Activated CD8-positive, alpha-beta T cell treated with anti-CD3 and anti-CD28 coated beads for 36 hours (primary cell): ENCODE measurements at regions not wholly inside any gene's neighbourhood (a gene's known extent, or its start where the extent isn't known, plus 50 kb on each side); places are given as distances from the start of the nearest gene placed in this dataset.

Source experiments
- ATAC-seq: fragments of 200-7000 bp; cut with Tn5 transposase; one replicate; pipeline ENCODE4 v1.10.0; 2021; ENCODE audit warnings: mild to moderate bottlenecking, moderate library complexity
- CTCF ChIA-PET: fragments of 350-600 bp; sonication (Branson Sonifier 250); formaldehyde crosslinking; loops from one replicate; lab custom pipeline; 2021; ENCODE audit warnings: antibody characterized with exemption; lab: Charles Lee
- POLR2A ChIA-PET: fragments of 350-600 bp; sonication (Branson Sonifier 250); formaldehyde crosslinking; loops from one replicate; lab custom pipeline; 2021; ENCODE audit warnings: antibody characterized with exemption; lab: Charles Lee
- DNase-seq: peaks from one replicate; pipeline ENCODE4 v3.0.0-alpha.2; 2020
- H3K27ac Mint-ChIP-seq: one replicate; pipeline ENCODE4 v1.8.0; 2021; ENCODE audit warnings: mild to moderate bottlenecking, mixed read lengths
- H3K27me3 Mint-ChIP-seq: one replicate; pipeline ENCODE4 v1.8.0; 2021; ENCODE audit warnings: mixed read lengths
- H3K36me3 Mint-ChIP-seq: one replicate; pipeline ENCODE4 v1.8.0; 2021; ENCODE audit warnings: low read depth, mixed read lengths
- H3K4me1 Mint-ChIP-seq: one replicate; pipeline ENCODE4 v1.8.0; 2021; ENCODE audit warnings: low read depth, mixed read lengths
- H3K4me3 Mint-ChIP-seq: one replicate; pipeline ENCODE4 v1.8.0; 2021; ENCODE audit warnings: mild to moderate bottlenecking, moderate library complexity, mixed read lengths
- H3K9me3 Mint-ChIP-seq: one replicate; pipeline ENCODE4 v1.8.0; 2021; ENCODE audit warnings: mixed read lengths
- CTCF ChIP-seq: fragments of 200-600 bp; IDR thresholded peaks from one replicate; pipeline ENCODE4 v1.8.0; 2022; ENCODE audit warnings: antibody characterized with exemption, mild to moderate bottlenecking
- intact Hi-C: fragments of 100-400 bp; cut with micrococcal nuclease; formaldehyde crosslinking; loops from one replicate; pipeline ENCODE4 v1.10.0; 2022

GRCh38 chr13:22618002-22618401 lies 562.8 kb upstream of the SGCG start:
- H3K36me3 Mint-ChIP-seq: no peaks in the 10 kb centered on the region
- TF ChIP-seq CTCF: no peak
- H3K27ac Mint-ChIP-seq: no peak overlapping the region
- ChIA-PET CTCF (no interaction called here), POLR2A (no interaction called here)
- intact Hi-C loops: no loop called here
- no peak for DNase-seq
- no peak for ATAC-seq
- peaks cover 9% of the 10 kb centered on the region for H3K9me3 Mint-ChIP-seq
- H3K4me3 Mint-ChIP-seq: no peak overlapping the region
- H3K4me1 Mint-ChIP-seq: no peaks in the 10 kb centered on the region
- no peaks in the 10 kb centered on the region for H3K27me3 Mint-ChIP-seq

GRCh38 chr13:22625691-22626090 lies 555.1 kb upstream of the SGCG start:
- no peak overlapping the region for H3K27ac Mint-ChIP-seq
- intact Hi-C loops: no loop called here
- CTCF ChIA-PET: no interaction called here
- H3K27me3 Mint-ChIP-seq: no peaks in the 10 kb centered on the region
- TF ChIP-seq CTCF: no peak
- ATAC-seq (no peak), DNase-seq (no peak)
- H3K4me3 Mint-ChIP-seq: no peak overlapping the region
- H3K36me3 Mint-ChIP-seq: no peaks in the 10 kb centered on the region
- H3K9me3 Mint-ChIP-seq: peaks cover 8% of the 10 kb centered on the region
- POLR2A ChIA-PET: no interaction called here
- H3K4me1 Mint-ChIP-seq: no peaks in the 10 kb centered on the region

- ChIA-PET POLR2A (no interaction called here), CTCF (no interaction called here)
- ATAC-seq (no peak), DNase-seq (no peak)
- Mint-ChIP-seq H3K27me3 (no peaks in the 10 kb centered on the region), H3K4me1 (no peaks in the 10 kb centered on the region), H3K4me3 (no peak overlapping the region), H3K9me3 (peaks cover 8% of the 10 kb centered on the region), H3K36me3 (no peaks in the 10 kb centered on the region), H3K27ac (no peak overlapping the region)
- intact Hi-C loops: no loop called here
- TF ChIP-seq CTCF: no peak
Measured at GRCh38 chr13:22629374-22629773, 551.4 kb upstream of the SGCG start.

- Mint-ChIP-seq H3K4me3 (no peak overlapping the region), H3K27ac (no peak overlapping the region), H3K36me3 (no peaks in the 10 kb centered on the region), H3K4me1 (no peaks in the 10 kb centered on the region), H3K9me3 (peaks cover 4% of the 10 kb centered on the region), H3K27me3 (no peaks in the 10 kb centered on the region)
- no peak for TF ChIP-seq CTCF
- intact Hi-C loops: no loop called here
- CTCF ChIA-PET: no interaction called here
- POLR2A ChIA-PET: no interaction called here
- no peak for DNase-seq
- no peak for ATAC-seq
Measured at GRCh38 chr13:22642088-22642487, 538.7 kb upstream of the SGCG start.

- H3K27ac Mint-ChIP-seq: no peak overlapping the region
- no peaks in the 10 kb centered on the region for H3K36me3 Mint-ChIP-seq
- no peak for DNase-seq
- intact Hi-C loops: no loop called here
- ChIA-PET POLR2A (no interaction called here), CTCF (no interaction called here)
- no peak overlapping the region for H3K4me3 Mint-ChIP-seq
- no peaks in the 10 kb centered on the region for H3K4me1 Mint-ChIP-seq
- ATAC-seq: no peak
- no peaks in the 10 kb centered on the region for H3K27me3 Mint-ChIP-seq
- peaks cover 4% of the 10 kb centered on the region for H3K9me3 Mint-ChIP-seq
- TF ChIP-seq CTCF: no peak
Measured at GRCh38 chr13:22644941-22645340, 535.8 kb upstream of the SGCG start.
